H9 (cell line): ENCODE measurements at regions not wholly inside any gene's neighbourhood (a gene's known extent, or its start where the extent isn't known, plus 50 kb on each side); places are given as distances from the start of the nearest gene placed in this dataset.

Experiments
- DNase-seq: peaks from one replicate; pipeline ENCODE4 v3.0.0-alpha.2; 2017
- H2AFZ ChIP-seq: one replicate; pipeline ENCODE4 v1.6.1; 2013; ENCODE audit warnings: mild to moderate bottlenecking, low read length, control low read depth, moderate library complexity
- H2AK5ac ChIP-seq: 2 replicates; pipeline ENCODE4 v1.6.1; 2013; ENCODE audit warnings: low read length, control low read depth, mixed read lengths; ENCODE audit not compliant: insufficient read length
- H2BK120ac ChIP-seq: one replicate; pipeline ENCODE4 v1.6.1; 2013; ENCODE audit warnings: low read depth, mild to moderate bottlenecking, low read length, control low read depth, inconsistent platforms; ENCODE audit not compliant: poor library complexity, severe bottlenecking
- H2BK12ac ChIP-seq: 2 replicates; pipeline ENCODE4 v1.6.1; 2013; ENCODE audit warnings: low read length, control low read depth, mixed read lengths, low read depth; ENCODE audit not compliant: insufficient read length
- H2BK15ac ChIP-seq: 2 replicates; pipeline ENCODE4 v1.6.1; 2013; ENCODE audit warnings: low read depth, low read length, control low read depth
- H2BK20ac ChIP-seq: one replicate; pipeline ENCODE4 v1.6.1; 2013; ENCODE audit warnings: low read depth, mild to moderate bottlenecking, low read length, control low read depth, inconsistent platforms; ENCODE audit not compliant: poor library complexity, severe bottlenecking
- H2BK5ac ChIP-seq: 2 replicates; pipeline ENCODE4 v1.6.1; 2013; ENCODE audit warnings: low read length, control low read depth, mixed read lengths; ENCODE audit not compliant: insufficient read length
- H3K14ac ChIP-seq: 2 replicates; pipeline ENCODE4 v1.6.1; 2013; ENCODE audit warnings: low read length, control low read depth; ENCODE audit not compliant: insufficient read depth
- H3K18ac ChIP-seq: 2 replicates; pipeline ENCODE4 v1.6.1; 2013; ENCODE audit warnings: low read depth, mild to moderate bottlenecking, mixed read lengths, low read length, control low read depth; ENCODE audit not compliant: insufficient read length
- H3K23ac ChIP-seq: 2 replicates; pipeline ENCODE4 v1.6.1; 2013; ENCODE audit warnings: low read length, control low read depth, mixed read lengths, low read depth; ENCODE audit not compliant: insufficient read length
- H3K23me2 ChIP-seq: 2 replicates; pipeline ENCODE4 v1.6.1; 2013; ENCODE audit warnings: low read depth, mild to moderate bottlenecking, mixed read lengths, low read length, control low read depth; ENCODE audit not compliant: insufficient read length, poor library complexity, severe bottlenecking
- H3K27ac ChIP-seq: 2 replicates; pipeline ENCODE4 v1.5.1; 2013; ENCODE audit warnings: low read length, control low read depth, mixed read lengths, low read depth; ENCODE audit not compliant: insufficient read length
- H3K27me3 ChIP-seq: 2 replicates; pipeline ENCODE4 v1.6.1; 2013; ENCODE audit warnings: low read length, control low read depth, inconsistent platforms; ENCODE audit not compliant: insufficient read depth
- H3K4ac ChIP-seq: 2 replicates; pipeline ENCODE4 v1.6.1; 2013; ENCODE audit warnings: low read depth, mild to moderate bottlenecking, control low read depth, inconsistent platforms, low read length, moderate library complexity
- H3K4me1 ChIP-seq: 2 replicates; pipeline ENCODE4 v1.6.1; 2013; ENCODE audit warnings: low read length, control low read depth, inconsistent platforms; ENCODE audit not compliant: insufficient read depth
- H3K4me2 ChIP-seq: 2 replicates; pipeline ENCODE4 v1.6.1; 2013; ENCODE audit warnings: low read length, control low read depth, mixed read lengths; ENCODE audit not compliant: insufficient read length, insufficient read depth
- H3K56ac ChIP-seq: 2 replicates; pipeline ENCODE4 v1.6.1; 2013; ENCODE audit warnings: low read depth, mild to moderate bottlenecking, mixed read lengths, low read length, control low read depth; ENCODE audit not compliant: insufficient read length
- H3K79me1 ChIP-seq: 2 replicates; pipeline ENCODE4 v1.6.1; 2013; ENCODE audit warnings: low read depth, mild to moderate bottlenecking, moderate library complexity, low read length, control low read depth, inconsistent platforms; ENCODE audit not compliant: insufficient read depth, poor library complexity, severe bottlenecking
- H3K79me2 ChIP-seq: 2 replicates; pipeline ENCODE4 v1.6.1; 2013; ENCODE audit warnings: low read length, control low read depth, inconsistent platforms; ENCODE audit not compliant: insufficient read depth
- H3K9ac ChIP-seq: 2 replicates; pipeline ENCODE4 v1.6.1; 2013; ENCODE audit warnings: low read length, control low read depth, mixed read lengths; ENCODE audit not compliant: insufficient read length; ENCODE audit errors: extremely low read depth
- H3K9me3 ChIP-seq: one replicate; pipeline ENCODE4 v1.6.1; 2013; ENCODE audit warnings: low read depth, low read length, inconsistent platforms; ENCODE audit not compliant: control insufficient read depth
- H3T11ph ChIP-seq: one replicate; pipeline ENCODE4 v1.6.1; 2013; ENCODE audit warnings: mild to moderate bottlenecking, low read length, control low read depth, inconsistent platforms
- H4K20me1 ChIP-seq: one replicate; pipeline ENCODE4 v1.6.1; 2013; ENCODE audit not compliant: control insufficient read depth, insufficient read length, insufficient read depth
- H4K5ac ChIP-seq: 2 replicates; pipeline ENCODE4 v1.6.1; 2013; ENCODE audit warnings: low read depth, mild to moderate bottlenecking, mixed read lengths, low read length, control low read depth; ENCODE audit not compliant: insufficient read length
- H4K8ac ChIP-seq: replicated peaks from 2 replicates; pipeline ENCODE4 v1.6.1; 2013; ENCODE audit warnings: low read length, control low read depth, mixed read lengths, low read depth; ENCODE audit not compliant: insufficient read length
- H4K91ac ChIP-seq: 2 replicates; pipeline ENCODE4 v1.6.1; 2013; ENCODE audit warnings: low read depth, mild to moderate bottlenecking, moderate library complexity, mixed read lengths, low read length, control low read depth; ENCODE audit not compliant: insufficient read length
- H3K27ac Mint-ChIP-seq, 3 experiments: 2 replicates in 2 of 3; 3 replicates in 1 of 3; pipeline ENCODE4 v1.8.0; 2020 to 2021; ENCODE audit warnings: mixed read lengths in 3 of 3, mild to moderate bottlenecking in 1 of 3, moderate library complexity in 1 of 3
- H3K27me3 Mint-ChIP-seq: 2 replicates; pipeline ENCODE4 v1.8.0; 2021; ENCODE audit warnings: low read depth, mild to moderate bottlenecking, moderate library complexity, mixed read lengths
- H3K36me3 Mint-ChIP-seq, 3 experiments: 2 replicates in 2 of 3; 3 replicates in 1 of 3; pipeline ENCODE4 v1.8.0; 2020 to 2021; ENCODE audit warnings: low read depth in 3 of 3, mixed read lengths in 3 of 3; ENCODE audit not compliant: insufficient read depth in 1 of 3
- H3K4me1 Mint-ChIP-seq, 2 experiments: 2 replicates each; pipeline ENCODE4 v1.8.0; 2020; ENCODE audit warnings: mixed read lengths in 2 of 2
- H3K4me3 Mint-ChIP-seq, 2 experiments: 2 replicates in 1 of 2; 3 replicates in 1 of 2; pipeline ENCODE4 v1.8.0; 2020 to 2021; ENCODE audit warnings: mild to moderate bottlenecking in 2 of 2, mixed read lengths in 2 of 2, moderate library complexity in 1 of 2
- H3K9me3 Mint-ChIP-seq, 2 experiments: 2 replicates in 1 of 2; 3 replicates in 1 of 2; pipeline ENCODE4 v1.8.0; 2020; ENCODE audit warnings: mild to moderate bottlenecking in 2 of 2, mixed read lengths in 2 of 2, moderate library complexity in 1 of 2
- WGBS: extraction: QIAGEN DNeasy Blood & Tissue Kit; methylation state at CpG from one replicate; pipeline ENCODE4 v1.1.7; 2013; ENCODE audit warnings: missing lambda C conversion rate, low lambda C conversion rate, mixed read lengths; ENCODE audit not compliant: insufficient read length; ENCODE audit errors: extremely low coverage; 5-methylcytosine and 5-hydroxymethylcytosine counted together
- TF ChIP-seq, protein P1 (sequence below): fragments of 200-600 bp; sonication (generic); conservative IDR thresholded peaks from 3 replicates; pipeline ENCODE4 v1.8.0; 2021; ENCODE audit warnings: antibody characterized with exemption, mild to moderate bottlenecking

DNA sequence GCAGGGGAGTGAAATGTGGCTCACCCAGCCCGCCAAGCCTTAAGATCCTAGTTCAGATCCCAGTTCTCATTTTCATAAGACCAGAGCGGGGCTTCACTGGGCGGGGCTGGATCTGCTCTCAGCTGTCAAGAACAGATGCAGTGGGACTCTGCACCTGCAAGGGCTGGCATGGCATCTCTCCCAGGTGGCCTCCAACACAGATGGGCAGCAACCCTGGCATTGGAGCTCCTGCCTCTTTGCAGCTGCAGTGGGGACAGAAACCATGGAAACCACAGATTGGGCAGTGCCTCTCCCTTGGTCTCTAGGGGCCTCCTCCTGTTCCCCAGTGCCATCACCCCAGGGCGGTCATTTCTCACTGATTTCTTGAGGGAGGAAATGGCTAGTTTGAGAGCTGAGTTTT, 267.7 kb downstream of the PRDM2 start:
- Histone ChIP-seq H3K23ac (no peak overlapping the region), H2BK5ac (no peak overlapping the region), H4K8ac (no peak overlapping the region), H3K14ac (no peak overlapping the region), H3K4ac (no peak overlapping the region), H2BK15ac (no peak overlapping the region), H4K91ac (no peak overlapping the region), H3K23me2 (no peaks in the 10 kb centered on the region), H3K56ac (no peak overlapping the region), H2BK12ac (no peak overlapping the region), H4K5ac (no peak overlapping the region), H3K9ac (no peak overlapping the region), H3T11ph (no peak overlapping the region), H2BK20ac (no peak overlapping the region), H2AK5ac (no peak overlapping the region), H3K79me2 (no peaks in the 10 kb centered on the region), H3K18ac (no peak overlapping the region), H2BK120ac (no peak overlapping the region), H3K4me2 (no peak overlapping the region), H3K9me3 (no peaks in the 10 kb centered on the region), H2AFZ (no peak overlapping the region), H4K20me1 (no peaks in the 10 kb centered on the region), H3K27ac (no peak overlapping the region), H3K4me1 (no peaks in the 10 kb centered on the region), H3K27me3 (no peaks in the 10 kb centered on the region), H3K79me1 (no peaks in the 10 kb centered on the region)
- DNase-seq = no peak
- H3K9me3 Mint-ChIP-seq = peaks cover 8 to 11% of the 10 kb centered on the region in 2 experiments; a peak in 4 of 5 replicates
- H3K4me1 Mint-ChIP-seq = peaks cover 8 to 17% of the 10 kb centered on the region in 2 experiments; a peak in 3 of 4 replicates
- H3K27ac Mint-ChIP-seq = no peak overlapping the region
- no peaks in the 10 kb centered on the region; the same call in none of the 2 replicates for H3K27me3 Mint-ChIP-seq
- no peak overlapping the region for H3K4me3 Mint-ChIP-seq
- TF ChIP-seq, protein P1, sequence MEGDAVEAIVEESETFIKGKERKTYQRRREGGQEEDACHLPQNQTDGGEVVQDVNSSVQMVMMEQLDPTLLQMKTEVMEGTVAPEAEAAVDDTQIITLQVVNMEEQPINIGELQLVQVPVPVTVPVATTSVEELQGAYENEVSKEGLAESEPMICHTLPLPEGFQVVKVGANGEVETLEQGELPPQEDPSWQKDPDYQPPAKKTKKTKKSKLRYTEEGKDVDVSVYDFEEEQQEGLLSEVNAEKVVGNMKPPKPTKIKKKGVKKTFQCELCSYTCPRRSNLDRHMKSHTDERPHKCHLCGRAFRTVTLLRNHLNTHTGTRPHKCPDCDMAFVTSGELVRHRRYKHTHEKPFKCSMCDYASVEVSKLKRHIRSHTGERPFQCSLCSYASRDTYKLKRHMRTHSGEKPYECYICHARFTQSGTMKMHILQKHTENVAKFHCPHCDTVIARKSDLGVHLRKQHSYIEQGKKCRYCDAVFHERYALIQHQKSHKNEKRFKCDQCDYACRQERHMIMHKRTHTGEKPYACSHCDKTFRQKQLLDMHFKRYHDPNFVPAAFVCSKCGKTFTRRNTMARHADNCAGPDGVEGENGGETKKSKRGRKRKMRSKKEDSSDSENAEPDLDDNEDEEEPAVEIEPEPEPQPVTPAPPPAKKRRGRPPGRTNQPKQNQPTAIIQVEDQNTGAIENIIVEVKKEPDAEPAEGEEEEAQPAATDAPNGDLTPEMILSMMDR = no peak
- no CpG with 5 or more reads among the region's 4 CpGs for WGBS
- peaks cover 0 to 6% (median 0%) of the 10 kb centered on the region in 3 experiments; a peak in 3 of 7 replicates for H3K36me3 Mint-ChIP-seq
